Neuron (in vitro differentiated cells): ENCODE measurements at regions not wholly inside any gene's neighbourhood (a gene's known extent, or its start where the extent isn't known, plus 50 kb on each side); places are given as distances from the start of the nearest gene placed in this dataset.

Experiments used
- H2AFZ ChIP-seq: one replicate; pipeline ENCODE4 v1.6.1; 2013; ENCODE audit warnings: low read depth, mild to moderate bottlenecking, inconsistent platforms, low read length, moderate library complexity
- H3K27me3 ChIP-seq: one replicate; pipeline ENCODE4 v1.6.1; 2013; ENCODE audit warnings: low read length; ENCODE audit not compliant: insufficient read depth
- H3K36me3 ChIP-seq: one replicate; pipeline ENCODE4 v1.6.1; 2013; ENCODE audit warnings: low read length; ENCODE audit not compliant: insufficient read depth
- H3K4me1 ChIP-seq: one replicate; pipeline ENCODE4 v1.6.1; 2013; ENCODE audit warnings: low read length; ENCODE audit not compliant: insufficient read depth
- H3K4me3 ChIP-seq: 2 replicates; pipeline ENCODE4 v1.5.1; 2013; ENCODE audit warnings: mild to moderate bottlenecking, low read length, moderate library complexity
- H3K9me3 ChIP-seq: one replicate; pipeline ENCODE4 v1.6.1; 2013; ENCODE audit warnings: low read length

- Histone ChIP-seq H3K9me3 (no peaks in the 10 kb centered on the region), H3K36me3 (no peaks in the 10 kb centered on the region), H3K27me3 (no peaks in the 10 kb centered on the region), H3K4me3 (no peak overlapping the region), H2AFZ (no peak overlapping the region), H3K4me1 (peaks cover 11% of the 10 kb centered on the region)
These were observed 53.3 kb upstream of the ARHGEF3 start for GRCh38 chr3:56854856-56855611.

GRCh38 chr3:56851966-56852884 is 50.5 kb upstream of the ARHGEF3 start:
- H2AFZ ChIP-seq, result no peak overlapping the region
- peaks cover 11% of the 10 kb centered on the region for H3K4me1 ChIP-seq
- H3K4me3 ChIP-seq, result no peak overlapping the region
- no peaks in the 10 kb centered on the region for H3K36me3 ChIP-seq
- no peaks in the 10 kb centered on the region for H3K27me3 ChIP-seq
- no peaks in the 10 kb centered on the region for H3K9me3 ChIP-seq
